ENCODE measurements at regions not wholly inside any gene's neighbourhood (a gene's known extent, or its start where the extent isn't known, plus 50 kb on each side); places are given as distances from the start of the nearest gene placed in this dataset.
"Not testable (repeated sequence)": the region's sequence is repeated elsewhere in the genome, so short reads cannot be mapped to it uniquely, and the experiment has no call there.

GRCh38 chr17:77526259-77526711 lies 385.5 kb downstream of the SEC14L1 start:
- no peak for DNase-seq (ENCODE audit: low spot score)

DNA sequence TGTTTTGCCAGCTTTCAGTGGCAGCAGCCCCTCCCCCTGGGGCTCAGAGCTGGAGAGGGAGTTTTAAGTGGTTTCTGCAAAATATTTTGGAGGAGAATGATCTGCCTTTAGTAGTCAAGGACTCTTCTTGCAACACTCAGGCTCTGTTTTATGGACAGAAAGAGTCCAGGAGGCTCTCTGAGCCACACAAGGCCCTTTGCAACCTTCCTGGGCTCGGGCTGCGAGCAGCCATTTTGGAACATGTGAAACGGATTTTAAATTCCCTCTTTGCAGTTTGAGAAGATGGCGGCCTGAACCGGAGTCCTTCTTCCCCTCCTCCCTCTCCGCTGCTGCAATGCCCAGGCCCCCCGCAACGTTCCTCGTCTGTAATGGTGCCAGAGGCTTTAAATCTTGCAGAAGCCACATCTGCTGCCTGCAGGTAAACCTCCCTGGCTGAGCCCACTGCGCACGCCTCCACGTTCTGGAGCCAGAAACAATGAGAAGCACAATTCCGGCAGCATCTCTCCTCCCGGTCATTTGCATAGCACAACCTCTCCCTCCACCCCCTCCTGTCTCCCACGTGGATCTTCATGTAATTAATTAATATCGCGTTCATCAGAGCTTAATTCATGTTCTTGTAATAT lies 386.1 kb downstream of the SEC14L1 start:
- DNase-seq (ENCODE audit: low spot score), result no peak

DNA sequence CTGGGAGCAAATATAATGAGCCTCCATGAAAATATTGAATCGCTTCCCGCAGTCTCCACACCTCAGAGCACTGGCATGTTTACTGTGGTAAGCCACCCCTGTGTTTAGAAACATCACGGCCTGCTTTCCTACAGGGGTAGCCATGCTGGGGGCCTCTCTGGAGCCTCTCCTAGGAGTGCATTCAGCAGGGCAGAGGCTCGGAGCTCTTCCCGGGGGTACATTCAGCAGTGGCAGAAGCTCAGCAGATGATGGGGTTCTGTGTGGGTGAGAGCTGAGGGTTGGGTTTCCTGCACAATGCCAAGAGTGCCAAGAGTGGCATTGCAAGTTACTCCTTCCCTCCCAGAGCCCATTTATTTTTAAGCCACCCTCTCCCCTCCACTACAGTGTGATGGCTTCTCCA lies 386.6 kb downstream of the SEC14L1 start:
- DNase-seq (ENCODE audit: low spot score), result no peak

GRCh38 chr17:77527836-77528505 lies 387.2 kb downstream of the SEC14L1 start:
- DNase-seq (ENCODE audit: low spot score), result no peak

GRCh38 chr17:77528516-77529327 lies 388.0 kb downstream of the SEC14L1 start:
- peak; percentile 80 for DNase-seq (ENCODE audit: low spot score)

DNA sequence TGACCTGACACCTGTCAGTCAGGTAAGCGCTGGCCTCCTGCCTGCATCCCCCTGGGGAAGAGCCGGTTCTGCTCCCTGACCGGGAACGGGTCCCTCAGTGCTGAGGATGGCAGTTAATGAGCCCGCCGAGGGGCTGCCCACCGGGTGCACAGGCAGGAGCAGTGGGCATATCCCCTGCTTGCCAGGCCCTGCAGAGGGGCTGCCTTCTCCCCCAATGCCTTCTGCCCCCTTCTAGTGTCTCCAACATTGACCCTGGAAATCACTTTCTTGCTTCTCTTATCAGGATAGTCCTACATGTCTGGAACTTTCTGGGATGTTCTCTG lies 388.5 kb downstream of the SEC14L1 start:
- DNase-seq (ENCODE audit: low spot score), result no peak

DNA sequence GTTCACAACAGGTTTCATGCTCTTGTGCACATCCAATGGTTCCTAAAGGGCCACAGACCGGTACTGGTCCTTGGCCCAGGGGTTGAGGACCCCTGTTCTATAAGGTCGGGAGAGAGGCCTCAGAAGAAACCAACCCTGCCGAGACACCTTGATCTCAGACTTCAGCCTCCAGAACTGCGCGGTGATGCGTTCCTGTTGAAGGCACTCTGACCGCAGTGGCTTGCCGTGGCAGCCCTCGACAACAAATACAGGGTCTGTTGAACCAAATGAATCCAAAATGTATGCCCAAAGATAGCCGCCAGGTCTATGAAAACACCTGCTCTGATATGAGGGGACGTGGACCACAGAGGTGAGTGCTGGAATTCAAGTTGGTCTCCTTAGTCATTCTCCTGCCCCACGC lies 389.8 kb downstream of the SEC14L1 start:
- DNase-seq (ENCODE audit: low spot score), result no peak

DNA sequence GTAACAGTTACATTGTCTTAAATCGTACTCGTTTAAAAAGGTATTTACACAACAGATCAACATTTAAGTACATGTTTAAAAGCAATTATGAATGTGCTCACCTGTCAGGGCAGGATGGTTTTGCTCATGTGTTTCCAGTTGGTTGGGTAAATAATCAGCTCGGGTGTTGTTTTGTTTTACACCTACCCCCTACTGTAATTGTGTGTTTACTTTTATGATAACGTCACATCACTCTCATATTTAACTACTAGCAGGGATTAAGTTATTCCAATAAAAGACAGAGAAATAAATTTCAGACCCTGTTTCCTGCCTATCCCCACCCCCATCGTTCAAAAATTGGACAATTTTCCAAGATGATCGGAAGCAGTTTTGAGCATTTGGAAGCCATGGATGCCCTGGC lies 390.2 kb downstream of the SEC14L1 start:
- no peak for DNase-seq (ENCODE audit: low spot score)

DNA sequence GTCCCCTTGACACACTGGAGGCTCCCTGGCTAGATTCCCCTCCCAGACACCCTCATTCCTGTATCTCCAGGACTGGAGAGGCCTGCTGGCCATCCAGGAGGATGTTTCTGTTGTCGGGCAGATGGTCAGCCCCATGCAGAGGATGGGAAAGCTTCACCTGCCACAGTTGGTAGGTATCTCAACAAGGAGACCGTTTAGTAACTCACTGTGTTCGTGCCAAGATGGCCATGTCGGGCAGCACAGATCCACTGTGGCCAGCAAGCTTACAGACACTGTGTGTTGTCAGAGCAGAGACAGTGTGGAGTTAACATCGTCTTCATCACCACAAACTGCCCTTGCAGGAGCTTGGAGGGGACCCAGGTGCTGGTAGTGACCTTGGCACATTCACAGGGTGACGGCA lies 390.9 kb downstream of the SEC14L1 start:
- DNase-seq (ENCODE audit: low spot score), result no peak

DNA sequence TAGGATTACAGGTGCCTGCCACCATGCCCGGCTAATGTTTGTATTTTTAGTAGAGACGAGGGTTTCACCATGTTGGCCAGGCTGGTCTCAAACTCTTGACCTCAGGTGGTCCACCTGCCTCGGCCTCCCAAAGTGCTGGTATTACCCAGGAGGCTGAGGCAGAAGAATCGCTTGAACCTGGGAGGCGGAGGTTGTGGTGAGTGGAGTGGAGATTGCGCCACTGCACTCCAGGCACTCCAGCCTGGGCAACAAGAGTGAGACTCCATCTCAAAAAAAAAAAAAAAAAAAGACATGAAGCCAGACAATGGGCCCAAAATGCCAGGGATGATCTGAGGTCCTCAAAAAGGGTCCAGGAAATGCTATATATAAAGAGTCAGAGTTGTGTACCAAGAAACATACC lies 392.9 kb downstream of the SEC14L1 start:
- DNase-seq (ENCODE audit: low spot score), result not testable (repeated sequence)

GRCh38 chr17:77534137-77534536 lies 393.4 kb downstream of the SEC14L1 start:
- no peak for DNase-seq (ENCODE audit: low spot score)

DNA sequence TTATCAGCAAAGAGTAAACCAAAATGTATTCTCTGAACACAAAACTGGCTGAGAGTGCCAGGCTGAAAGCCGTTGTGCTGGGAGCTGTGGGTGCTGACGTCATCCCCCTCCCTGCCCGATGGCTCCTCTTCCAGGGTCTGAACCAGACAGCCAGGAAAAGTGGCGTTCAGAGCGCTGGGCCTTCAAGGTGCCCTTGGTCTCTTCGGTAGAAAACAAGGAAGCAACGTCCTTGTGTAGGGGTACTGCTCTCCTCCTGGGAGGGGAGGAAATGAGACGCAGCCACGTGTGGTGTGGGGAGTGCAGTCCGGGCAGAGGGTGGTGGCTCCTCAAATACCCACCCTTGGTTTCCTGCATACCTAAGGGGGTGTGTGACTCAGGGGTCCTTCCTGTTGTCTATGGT lies 394.7 kb downstream of the SEC14L1 start:
- no peak for DNase-seq (ENCODE audit: low spot score)

- DNase-seq (ENCODE audit: low spot score), result no peak
Measured at GRCh38 chr17:77535892-77536291, 395.1 kb downstream of the SEC14L1 start.

- DNase-seq (ENCODE audit: low spot score), result no peak
Measured at GRCh38 chr17:77537566-77537965, 396.8 kb downstream of the SEC14L1 start.

DNA sequence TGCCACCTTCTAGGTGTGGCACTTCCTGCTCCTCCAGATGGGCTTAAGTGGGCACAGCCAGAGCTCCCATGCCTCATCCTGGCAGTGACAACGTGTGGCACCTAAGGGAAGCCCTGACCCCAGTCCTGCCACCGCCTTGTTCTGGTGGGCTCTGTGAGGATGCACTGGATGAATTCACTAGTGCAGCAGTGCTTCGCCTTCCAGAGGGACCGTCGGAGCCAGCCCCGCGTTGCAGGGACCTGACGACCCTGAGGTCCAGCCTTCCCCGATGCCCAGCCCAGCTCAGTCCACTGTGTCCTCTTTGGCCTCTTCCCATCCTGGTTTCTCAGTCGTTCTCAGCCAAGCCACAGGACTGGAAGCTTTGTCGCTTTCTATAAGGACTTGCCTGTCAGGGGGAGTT lies 399.8 kb downstream of the SEC14L1 start:
- no peak for DNase-seq (ENCODE audit: low spot score)

DNA sequence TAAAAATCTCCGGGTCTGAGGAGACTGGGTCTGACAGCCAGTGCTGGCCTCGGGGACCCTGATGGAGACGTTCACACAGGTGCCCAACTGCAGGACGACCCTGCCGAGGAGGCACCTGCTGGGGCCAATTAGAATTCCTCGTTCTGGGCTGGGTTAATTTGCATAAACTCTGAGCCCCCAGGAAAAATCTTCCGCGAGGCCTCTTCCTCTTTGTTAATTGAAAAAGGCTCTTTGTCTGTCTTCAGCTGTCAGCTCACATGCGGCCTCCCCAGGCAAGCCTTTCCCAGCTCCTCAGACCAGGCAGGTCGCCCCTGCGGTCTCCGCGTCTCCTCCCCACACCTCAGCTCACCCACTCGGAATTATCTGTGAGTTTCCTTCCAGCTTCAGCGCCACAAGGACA lies 400.2 kb downstream of the SEC14L1 start:
- no peak for DNase-seq (ENCODE audit: low spot score)

- no peak for DNase-seq (ENCODE audit: low spot score)
Measured at GRCh38 chr17:77542011-77542410, 401.2 kb downstream of the SEC14L1 start.

- DNase-seq (ENCODE audit: low spot score), result peak; percentile 86
Measured at GRCh38 chr17:77542551-77543490, 402.1 kb downstream of the SEC14L1 start.

- DNase-seq (ENCODE audit: low spot score), result no peak
Measured at GRCh38 chr17:77543801-77544200, 403.0 kb downstream of the SEC14L1 start.

DNA sequence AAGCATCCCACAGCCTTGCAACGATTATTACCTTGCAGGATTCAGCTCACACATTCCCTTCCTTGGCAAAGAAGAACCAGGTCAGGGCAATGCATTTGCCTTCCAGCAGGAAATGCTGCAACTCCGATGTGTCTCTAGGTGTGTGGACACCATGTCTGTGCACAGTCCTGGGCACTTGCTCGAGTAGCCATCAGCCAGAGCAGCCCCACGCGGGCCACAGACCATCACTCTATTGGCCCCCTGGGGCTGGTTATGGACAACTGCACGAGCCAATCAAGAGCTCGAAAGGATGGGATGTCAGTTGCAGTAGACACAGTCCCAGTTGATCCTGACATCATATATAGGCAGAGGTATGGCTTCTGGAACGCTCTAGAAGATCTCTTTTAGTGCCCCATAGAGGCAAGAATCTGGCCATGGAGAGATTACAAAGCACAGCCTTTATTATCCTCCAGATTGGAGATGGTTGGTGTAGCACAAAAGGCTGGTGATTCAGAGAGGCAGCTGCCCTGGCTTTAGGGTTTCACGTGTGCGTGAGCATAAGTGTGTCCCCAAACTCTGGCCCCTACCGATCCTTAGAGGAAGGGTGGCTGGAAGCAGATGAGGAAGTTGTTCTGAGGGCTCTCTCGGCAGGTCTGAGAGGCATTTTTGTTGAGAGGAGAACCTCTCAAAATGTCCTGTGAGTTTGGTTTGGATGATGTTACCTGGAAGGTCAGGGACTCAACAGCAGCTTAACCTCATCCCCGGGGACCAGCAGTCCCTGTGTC lies 403.8 kb downstream of the SEC14L1 start:
- no peak for DNase-seq (ENCODE audit: low spot score)

DNA sequence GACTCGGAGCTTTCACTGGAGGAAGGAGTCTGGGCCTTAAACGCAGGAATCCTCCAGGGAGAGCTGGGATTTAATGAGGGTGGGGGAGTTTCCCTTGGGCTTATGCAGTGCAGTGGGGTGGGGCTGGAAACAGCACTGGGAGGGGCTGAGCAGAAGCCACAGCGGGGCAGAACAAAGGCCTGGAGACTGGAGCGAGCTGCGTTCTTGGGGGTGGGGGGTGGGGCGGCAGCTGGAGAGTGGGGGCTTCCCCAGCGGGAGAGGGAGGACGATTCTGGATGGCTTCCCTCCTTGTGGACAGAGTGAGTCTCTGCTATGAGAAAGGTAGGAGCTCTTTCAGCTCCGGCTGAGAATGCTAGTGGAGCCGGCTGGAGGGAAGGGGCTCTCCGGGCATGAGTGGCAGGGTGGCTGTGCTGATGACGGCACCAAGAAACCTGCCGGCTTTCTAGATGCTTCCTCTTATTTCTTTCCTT lies 406.0 kb downstream of the SEC14L1 start:
- no peak for DNase-seq (ENCODE audit: low spot score)

All from left forelimb (tissue), 1 donor.